Activated naive CD4-positive, alpha-beta T cell treated with anti-CD3 and anti-CD28 coated beads, Interleukin-2, amount 50 U/mL, for 24 hours (primary cell): ENCODE measurements at regions not wholly inside any gene's neighbourhood (a gene's known extent, or its start where the extent isn't known, plus 50 kb on each side); places are given as distances from the start of the nearest gene placed in this dataset.

Source experiments
- H3K27ac Mint-ChIP-seq: one replicate; pipeline ENCODE4 v1.8.0; 2021; ENCODE audit warnings: mild to moderate bottlenecking, mixed read lengths
- H3K27me3 Mint-ChIP-seq: one replicate; pipeline ENCODE4 v1.8.0; 2021; ENCODE audit warnings: mixed read lengths
- H3K36me3 Mint-ChIP-seq: one replicate; pipeline ENCODE4 v1.8.0; 2021; ENCODE audit warnings: mixed read lengths
- H3K4me1 Mint-ChIP-seq: one replicate; pipeline ENCODE4 v1.8.0; 2021; ENCODE audit warnings: mixed read lengths
- H3K4me3 Mint-ChIP-seq: one replicate; pipeline ENCODE4 v1.8.0; 2021; ENCODE audit warnings: mild to moderate bottlenecking, mixed read lengths
- H3K9me3 Mint-ChIP-seq: one replicate; pipeline ENCODE4 v1.8.0; 2021; ENCODE audit warnings: mixed read lengths

- peaks cover 22% of the 10 kb centered on the region for H3K4me1 Mint-ChIP-seq
- no peaks in the 10 kb centered on the region for H3K9me3 Mint-ChIP-seq
- no peak overlapping the region for H3K4me3 Mint-ChIP-seq
- peak overlapping the region; percentile 9 for H3K27ac Mint-ChIP-seq
- H3K36me3 Mint-ChIP-seq = no peaks in the 10 kb centered on the region
- no peaks in the 10 kb centered on the region for H3K27me3 Mint-ChIP-seq
These were observed 59.5 kb downstream of the PTGS2 start for GRCh38 chr1:186620566-186621350.

DNA sequence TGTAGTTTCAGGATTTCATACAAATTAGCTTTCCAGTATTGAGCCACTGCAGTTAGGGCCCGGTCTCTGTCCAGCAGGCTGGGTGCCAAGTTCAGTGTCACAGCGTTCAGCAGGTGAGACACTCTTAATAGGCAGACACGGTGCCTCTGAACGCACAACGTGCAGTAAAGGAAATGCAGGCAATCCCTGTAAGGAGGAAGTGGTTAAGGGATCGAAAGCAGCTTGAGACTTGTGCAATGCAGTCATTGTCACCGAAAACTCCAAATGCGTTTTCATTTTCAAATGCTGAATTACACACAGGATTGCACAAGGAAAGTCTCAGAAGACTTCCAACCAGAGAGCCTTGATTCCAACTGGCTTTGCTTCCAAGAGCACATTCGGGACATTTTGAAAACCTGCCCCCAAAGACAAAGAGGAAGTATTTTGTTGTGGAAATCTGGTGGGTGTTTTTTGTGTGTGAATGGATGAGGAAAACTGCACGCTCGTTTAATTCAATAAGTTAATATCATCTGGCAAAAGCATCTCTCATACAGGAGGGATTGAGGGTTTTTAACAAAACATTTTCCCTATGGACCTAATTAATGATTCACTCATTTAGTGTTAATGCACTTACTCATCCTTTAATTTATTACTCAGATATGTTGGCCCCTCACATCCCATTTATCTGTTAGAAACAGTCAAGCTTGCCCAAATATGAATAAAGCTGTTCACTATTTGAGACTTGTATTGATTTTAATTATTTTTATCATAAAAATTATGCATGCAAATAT lies 61.6 kb downstream of the PTGS2 start:
- H3K27me3 Mint-ChIP-seq = no peaks in the 10 kb centered on the region
- H3K4me3 Mint-ChIP-seq = peak overlapping the region; percentile 75
- H3K4me1 Mint-ChIP-seq = peaks cover 39% of the 10 kb centered on the region
- H3K36me3 Mint-ChIP-seq = no peaks in the 10 kb centered on the region
- no peak overlapping the region for H3K27ac Mint-ChIP-seq
- no peaks in the 10 kb centered on the region for H3K9me3 Mint-ChIP-seq

DNA sequence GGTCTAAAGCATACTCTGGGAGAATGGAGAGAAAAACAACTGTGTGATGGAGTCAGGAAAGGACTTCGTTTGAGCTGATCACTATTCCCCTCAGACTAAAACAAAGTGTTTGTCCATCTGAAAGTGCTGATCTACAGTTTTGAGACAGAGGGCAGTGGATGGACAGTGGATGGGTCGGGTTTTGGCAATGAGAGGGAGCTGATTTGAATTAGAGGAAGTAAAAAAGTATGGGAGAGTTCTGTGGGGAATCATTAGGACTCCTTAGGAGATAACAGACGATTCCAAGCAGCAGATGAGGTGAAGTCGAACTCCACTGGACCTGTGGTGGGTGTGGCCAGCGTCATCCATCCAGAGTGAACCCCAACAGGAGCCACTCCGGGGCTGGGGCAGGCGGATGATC lies 62.3 kb downstream of the PTGS2 start:
- peak overlapping the region; percentile 45 for H3K4me3 Mint-ChIP-seq
- H3K27me3 Mint-ChIP-seq = no peaks in the 10 kb centered on the region
- no peaks in the 10 kb centered on the region for H3K36me3 Mint-ChIP-seq
- H3K9me3 Mint-ChIP-seq = no peaks in the 10 kb centered on the region
- H3K4me1 Mint-ChIP-seq = peaks cover 39% of the 10 kb centered on the region
- no peak overlapping the region for H3K27ac Mint-ChIP-seq

DNA sequence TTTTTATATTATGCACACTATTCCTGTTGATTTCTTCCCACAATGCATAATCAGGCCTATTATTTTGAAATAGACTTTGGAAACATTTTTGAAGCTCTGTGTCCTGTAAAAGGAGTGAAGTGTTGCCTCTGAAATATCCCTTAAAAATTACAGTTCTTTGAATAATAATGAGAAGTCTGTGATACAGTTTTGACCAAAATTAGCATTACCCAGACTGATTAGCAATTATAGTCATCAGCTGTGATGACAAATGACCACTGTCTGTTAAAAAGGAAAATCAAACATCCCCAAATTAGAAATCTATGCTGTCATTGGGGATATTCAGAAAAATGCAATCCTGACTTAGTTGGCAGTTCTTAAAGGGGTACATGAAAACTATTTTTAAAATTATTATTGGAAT lies 63.7 kb downstream of the PTGS2 start:
- Mint-ChIP-seq H3K4me1 (peaks cover 39% of the 10 kb centered on the region), H3K27ac (no peak overlapping the region), H3K4me3 (no peak overlapping the region), H3K27me3 (no peaks in the 10 kb centered on the region), H3K9me3 (no peaks in the 10 kb centered on the region), H3K36me3 (no peaks in the 10 kb centered on the region)

DNA sequence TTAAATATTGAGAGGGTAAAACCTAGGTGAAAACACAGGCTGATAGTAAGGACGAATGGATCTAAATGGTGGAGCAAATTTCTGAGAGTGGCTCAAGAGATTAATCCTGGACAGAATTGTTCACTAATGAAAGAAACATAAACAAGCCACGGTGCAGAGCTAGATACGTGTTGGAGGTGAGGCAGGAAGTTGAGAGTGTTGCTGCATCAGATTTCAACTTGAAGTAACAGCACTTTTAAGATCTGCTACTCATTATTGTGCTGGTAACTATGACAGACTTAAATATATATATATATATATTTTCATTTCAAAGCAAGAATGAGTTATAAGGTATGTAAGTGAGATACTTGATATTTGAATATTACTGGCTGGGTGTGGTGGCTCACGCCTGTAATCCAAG lies 64.9 kb downstream of the PTGS2 start:
- H3K4me3 Mint-ChIP-seq = no peak overlapping the region
- H3K4me1 Mint-ChIP-seq = peaks cover 32% of the 10 kb centered on the region
- H3K9me3 Mint-ChIP-seq = no peaks in the 10 kb centered on the region
- no peaks in the 10 kb centered on the region for H3K36me3 Mint-ChIP-seq
- H3K27ac Mint-ChIP-seq = peak overlapping the region; percentile 6
- no peaks in the 10 kb centered on the region for H3K27me3 Mint-ChIP-seq

DNA sequence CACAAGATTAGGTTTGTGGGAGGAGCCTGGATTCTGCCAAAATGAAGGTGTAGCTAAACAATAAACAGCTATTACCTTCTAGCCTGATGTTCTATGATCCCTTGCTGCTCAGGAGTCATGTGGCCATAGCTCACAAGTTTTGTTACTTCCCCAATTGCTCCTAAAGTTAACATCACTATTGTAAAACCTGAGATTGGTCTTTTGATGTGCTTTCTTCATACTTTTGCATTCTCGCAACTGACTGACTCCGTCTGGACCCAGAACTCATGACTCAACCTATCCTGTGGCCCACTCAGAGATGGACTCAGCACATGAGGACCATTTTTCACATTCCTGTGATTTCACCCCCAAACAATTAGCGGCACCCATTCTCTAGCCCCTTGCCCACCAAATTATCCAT lies 69.1 kb downstream of the PTGS2 start:
- H3K27me3 Mint-ChIP-seq = no peaks in the 10 kb centered on the region
- H3K4me3 Mint-ChIP-seq = no peak overlapping the region
- no peaks in the 10 kb centered on the region for H3K36me3 Mint-ChIP-seq
- H3K9me3 Mint-ChIP-seq = no peaks in the 10 kb centered on the region
- H3K4me1 Mint-ChIP-seq = peaks cover 16% of the 10 kb centered on the region
- H3K27ac Mint-ChIP-seq = no peak overlapping the region

DNA sequence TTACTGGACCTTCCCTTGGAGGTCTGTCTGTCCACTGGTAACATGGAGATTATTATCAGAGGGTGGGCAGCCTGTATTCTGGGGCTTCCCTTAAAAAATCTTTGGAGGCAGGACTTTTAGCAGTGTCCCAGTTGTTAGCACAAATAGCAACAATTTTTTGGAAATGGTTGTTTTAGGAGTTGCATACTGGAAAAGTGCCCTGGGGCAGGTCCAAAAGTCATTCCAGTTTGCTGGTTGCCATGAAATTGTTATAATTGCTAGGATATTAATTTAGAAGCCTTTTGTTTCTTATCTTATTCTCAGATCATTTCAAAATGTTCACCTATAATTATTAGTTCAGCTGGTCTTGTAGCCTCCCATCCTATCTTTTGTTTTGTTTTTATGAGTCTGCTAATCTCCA lies 71.0 kb downstream of the PTGS2 start:
- H3K27ac Mint-ChIP-seq = no peak overlapping the region

DNA sequence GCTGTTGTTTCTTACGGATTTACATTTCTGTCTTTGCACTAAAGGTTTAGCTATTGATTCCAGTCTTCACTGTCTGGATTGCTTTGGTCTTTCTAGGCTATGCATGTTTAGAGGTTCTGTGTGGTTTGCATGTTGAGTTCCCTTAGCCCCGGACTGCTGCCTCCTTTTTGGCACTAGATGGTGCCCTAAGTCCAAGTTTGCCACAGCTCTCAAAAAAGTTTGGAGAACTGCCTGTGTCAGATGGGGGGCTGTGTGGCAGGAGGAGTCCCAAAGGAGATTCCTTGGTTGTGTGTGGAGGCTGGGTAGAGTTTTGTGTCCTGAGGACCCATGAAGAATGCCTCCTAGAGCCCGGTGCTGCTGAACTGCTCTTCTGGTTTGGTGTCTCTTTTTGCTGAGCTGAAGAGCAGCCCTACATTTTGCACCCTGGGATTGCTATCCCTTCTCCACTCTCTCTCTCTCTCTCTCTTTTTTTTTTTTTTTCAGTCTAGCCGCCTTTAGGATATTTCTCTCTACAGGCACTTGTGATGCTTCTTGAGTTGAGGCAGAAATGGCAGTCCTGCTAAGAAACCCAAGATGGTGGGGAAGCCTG lies 74.4 kb downstream of the PTGS2 start:
- Mint-ChIP-seq H3K27ac (peak overlapping the region; percentile 48), H3K27me3 (peaks cover 16% of the 10 kb centered on the region), H3K4me3 (no peak overlapping the region), H3K4me1 (no peaks in the 10 kb centered on the region), H3K9me3 (no peaks in the 10 kb centered on the region), H3K36me3 (no peaks in the 10 kb centered on the region)

More for the DNA sequence above, 71.0 kb downstream of the PTGS2 start:
- Mint-ChIP-seq H3K4me1 (peaks cover 4% of the 10 kb centered on the region), H3K27me3 (peaks cover 4% of the 10 kb centered on the region), H3K9me3 (no peaks in the 10 kb centered on the region), H3K4me3 (no peak overlapping the region), H3K36me3 (no peaks in the 10 kb centered on the region)

DNA sequence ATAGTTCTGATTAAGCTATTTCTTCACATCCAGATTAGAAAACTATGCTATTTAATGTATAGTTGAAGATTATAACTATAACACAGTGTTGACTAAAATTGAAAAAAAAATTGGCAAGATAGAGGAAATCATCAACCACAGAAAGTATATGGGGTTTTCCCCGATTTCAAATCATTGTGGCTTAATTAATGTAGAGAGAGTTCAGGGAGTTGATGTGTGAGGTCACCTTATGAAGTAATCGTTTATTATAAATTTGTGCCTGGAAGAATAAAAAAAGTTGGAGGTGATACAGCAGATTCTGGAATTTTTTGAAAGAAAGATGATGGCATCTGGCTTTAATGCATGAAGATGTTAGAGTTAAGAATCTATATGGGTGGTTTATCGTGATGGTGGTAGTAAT lies 84.3 kb downstream of the PTGS2 start:
- H3K4me3 Mint-ChIP-seq = no peak overlapping the region
- peak overlapping the region; percentile 41 for H3K27ac Mint-ChIP-seq
- peaks cover under 1% of the 10 kb centered on the region for H3K36me3 Mint-ChIP-seq
- H3K9me3 Mint-ChIP-seq = peaks cover 14% of the 10 kb centered on the region
- peaks cover 19% of the 10 kb centered on the region for H3K27me3 Mint-ChIP-seq
- H3K4me1 Mint-ChIP-seq = peaks cover 11% of the 10 kb centered on the region

GRCh38 chr1:186578325-186579016 lies 101.8 kb downstream of the PTGS2 start:
- Mint-ChIP-seq H3K36me3 (no peaks in the 10 kb centered on the region), H3K27ac (no peak overlapping the region), H3K9me3 (peaks cover 6% of the 10 kb centered on the region), H3K4me1 (no peaks in the 10 kb centered on the region), H3K27me3 (no peaks in the 10 kb centered on the region), H3K4me3 (no peak overlapping the region)

- Mint-ChIP-seq H3K4me1 (no peaks in the 10 kb centered on the region), H3K27me3 (no peaks in the 10 kb centered on the region), H3K36me3 (no peaks in the 10 kb centered on the region), H3K9me3 (peaks cover 4% of the 10 kb centered on the region), H3K27ac (no peak overlapping the region), H3K4me3 (no peak overlapping the region)
These were observed 102.6 kb downstream of the PTGS2 start for GRCh38 chr1:186577633-186578032.

DNA sequence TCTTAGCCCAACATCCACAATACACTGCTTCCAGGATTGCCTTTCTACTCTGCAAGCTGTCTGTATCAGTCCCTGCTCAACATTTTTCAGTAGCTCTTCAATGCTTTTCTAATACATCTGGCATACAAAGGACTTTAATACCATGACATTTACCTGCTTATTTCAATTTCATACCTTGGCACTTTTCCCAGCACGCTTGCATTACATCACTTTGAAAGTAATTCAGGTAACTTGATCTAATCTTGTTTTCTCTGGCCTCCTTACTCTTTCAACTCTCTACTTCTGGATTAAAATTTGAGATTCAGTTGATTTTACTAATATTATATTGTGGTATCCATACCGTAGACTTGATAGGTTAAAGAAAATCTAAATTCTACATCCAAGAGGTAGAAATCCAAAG lies 103.0 kb downstream of the PTGS2 start:
- H3K36me3 Mint-ChIP-seq = no peaks in the 10 kb centered on the region
- no peak overlapping the region for H3K27ac Mint-ChIP-seq
- no peaks in the 10 kb centered on the region for H3K9me3 Mint-ChIP-seq
- peaks cover under 1% of the 10 kb centered on the region for H3K4me1 Mint-ChIP-seq
- H3K27me3 Mint-ChIP-seq = no peaks in the 10 kb centered on the region
- no peak overlapping the region for H3K4me3 Mint-ChIP-seq

DNA sequence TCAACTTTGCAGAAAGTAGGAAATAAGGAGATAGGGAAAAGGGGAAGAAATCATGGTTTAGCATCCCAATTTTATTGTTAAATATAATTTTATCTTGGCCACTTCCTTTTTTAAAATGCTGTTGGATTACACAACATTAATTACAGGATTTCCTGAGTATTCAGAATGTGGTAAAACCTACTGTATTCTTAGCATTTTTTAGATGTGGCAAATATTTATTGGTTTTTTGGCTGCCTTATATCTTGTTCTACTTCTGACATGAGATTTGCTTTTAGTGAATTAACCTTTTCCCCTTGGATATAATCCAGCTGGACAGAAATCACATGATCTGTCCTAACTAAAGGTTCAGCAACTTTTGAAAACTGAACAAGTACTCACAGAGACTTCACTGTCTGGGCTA lies 104.9 kb downstream of the PTGS2 start:
- Mint-ChIP-seq H3K4me3 (no peak overlapping the region), H3K27ac (no peak overlapping the region), H3K4me1 (peaks cover 9% of the 10 kb centered on the region), H3K27me3 (no peaks in the 10 kb centered on the region), H3K36me3 (no peaks in the 10 kb centered on the region), H3K9me3 (no peaks in the 10 kb centered on the region)

DNA sequence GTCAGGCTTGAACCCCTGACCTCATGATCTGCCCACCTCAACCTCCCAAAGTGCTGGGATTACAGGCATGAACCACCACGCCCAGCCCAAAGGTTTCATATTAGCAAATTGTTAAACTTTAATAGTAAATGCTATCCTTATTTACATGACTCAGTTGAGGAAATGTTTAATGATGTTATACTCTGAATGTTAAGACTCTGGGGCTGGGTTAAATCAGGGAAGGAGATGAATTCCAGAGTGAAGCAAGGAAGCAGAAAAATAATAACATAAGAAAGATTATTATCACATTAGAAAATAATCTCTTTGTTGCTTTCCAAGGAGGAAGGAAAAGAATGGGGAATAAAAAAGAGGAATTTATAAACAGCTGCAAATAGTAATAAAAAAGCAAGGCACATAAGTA lies 105.3 kb downstream of the PTGS2 start:
- H3K9me3 Mint-ChIP-seq = no peaks in the 10 kb centered on the region
- no peaks in the 10 kb centered on the region for H3K36me3 Mint-ChIP-seq

GRCh38 chr1:186572509-186572908 lies 107.7 kb downstream of the PTGS2 start:
- Mint-ChIP-seq H3K27ac (no peak overlapping the region), H3K9me3 (no peaks in the 10 kb centered on the region), H3K4me3 (no peak overlapping the region), H3K4me1 (peaks cover 9% of the 10 kb centered on the region), H3K27me3 (no peaks in the 10 kb centered on the region), H3K36me3 (no peaks in the 10 kb centered on the region)

More for the DNA sequence above, 105.3 kb downstream of the PTGS2 start:
- peaks cover 9% of the 10 kb centered on the region for H3K4me1 Mint-ChIP-seq
- no peaks in the 10 kb centered on the region for H3K27me3 Mint-ChIP-seq
- H3K27ac Mint-ChIP-seq = no peak overlapping the region
- no peak overlapping the region for H3K4me3 Mint-ChIP-seq
